Activated naive CD4-positive, alpha-beta T cell (primary cell): ENCODE measurements at regions not wholly inside any gene's neighbourhood (a gene's known extent, or its start where the extent isn't known, plus 50 kb on each side); places are given as distances from the start of the nearest gene placed in this dataset.
"Not testable (repeated sequence)": the region's sequence is repeated elsewhere in the genome, so short reads cannot be mapped to it uniquely, and the experiment has no call there.

Source experiments
- DNase-seq, 4 experiments: peaks; one replicate each; lab custom pipeline; 2025; lab: John Stamatoyannopoulos, UW

DNA sequence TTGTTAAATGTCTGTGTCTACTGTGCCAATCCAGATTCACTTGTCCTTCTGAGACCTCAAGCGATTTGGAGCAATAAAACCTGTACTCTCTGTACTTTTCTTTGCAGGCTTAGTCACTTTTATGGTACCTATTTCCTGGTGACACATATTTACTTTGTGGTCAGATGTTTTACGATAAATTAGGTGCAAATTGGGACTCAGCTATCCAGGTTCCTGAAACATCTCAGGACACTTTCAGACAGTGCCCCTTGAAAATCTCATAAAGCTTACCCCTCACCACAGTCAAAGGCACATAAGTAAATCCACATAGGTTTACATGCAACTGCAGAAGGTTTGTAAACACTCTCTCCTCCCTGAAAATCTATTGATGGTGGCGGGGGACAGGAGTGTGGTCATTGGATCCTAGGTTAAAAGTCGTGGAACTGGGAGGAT lies 438.8 kb downstream of the EFNB2 start:
- no peak for DNase-seq

GRCh38 chr13:106095919-106096318 lies 439.5 kb downstream of the EFNB2 start:
- no peak for DNase-seq

GRCh38 chr13:106095406-106095805 lies 440.1 kb downstream of the EFNB2 start:
- no peak for DNase-seq

DNA sequence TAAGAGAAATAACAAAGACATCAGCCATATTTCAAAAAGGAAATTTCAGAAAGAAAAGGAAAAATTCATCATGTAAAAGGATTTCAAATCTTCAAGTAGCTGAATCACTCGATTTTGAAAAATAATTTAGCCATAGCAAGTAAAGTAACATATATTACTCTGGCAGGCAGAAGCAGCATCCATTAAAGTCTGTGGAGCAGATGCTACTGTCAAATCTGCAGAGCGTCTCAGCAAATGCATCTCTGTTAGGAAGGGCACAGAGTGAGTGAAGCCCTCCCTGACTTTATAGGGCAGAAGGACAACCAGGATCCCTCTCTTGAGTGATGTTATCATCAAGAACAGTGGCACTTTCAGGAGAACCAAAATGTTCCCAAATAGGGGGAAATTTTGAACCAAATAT lies 445.5 kb downstream of the EFNB2 start:
- DNase-seq: no peak

- DNase-seq: no peak
Observed at GRCh38 chr13:106089261-106089980, 446.0 kb downstream of the EFNB2 start.

GRCh38 chr13:106088085-106088484 lies 447.4 kb downstream of the EFNB2 start:
- no peak for DNase-seq

DNA sequence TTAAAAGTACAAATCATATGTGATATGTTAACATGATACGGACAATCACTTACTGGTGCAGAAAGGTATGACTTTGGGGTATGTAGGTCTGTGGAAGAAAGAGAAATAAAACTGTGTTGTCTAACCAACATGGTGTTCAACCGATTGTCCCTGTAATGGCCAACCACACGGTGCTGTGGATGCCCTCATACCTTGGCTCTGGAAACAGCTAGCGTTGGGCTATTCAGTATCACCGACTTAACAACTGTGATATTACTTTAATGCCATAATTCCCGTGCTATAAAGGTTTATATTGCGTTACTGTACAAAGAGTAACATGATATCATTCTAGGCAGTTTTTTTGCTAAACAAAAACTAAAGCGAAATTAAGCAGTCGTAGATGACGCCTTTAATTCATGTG lies 448.3 kb downstream of the EFNB2 start:
- no peak for DNase-seq

DNA sequence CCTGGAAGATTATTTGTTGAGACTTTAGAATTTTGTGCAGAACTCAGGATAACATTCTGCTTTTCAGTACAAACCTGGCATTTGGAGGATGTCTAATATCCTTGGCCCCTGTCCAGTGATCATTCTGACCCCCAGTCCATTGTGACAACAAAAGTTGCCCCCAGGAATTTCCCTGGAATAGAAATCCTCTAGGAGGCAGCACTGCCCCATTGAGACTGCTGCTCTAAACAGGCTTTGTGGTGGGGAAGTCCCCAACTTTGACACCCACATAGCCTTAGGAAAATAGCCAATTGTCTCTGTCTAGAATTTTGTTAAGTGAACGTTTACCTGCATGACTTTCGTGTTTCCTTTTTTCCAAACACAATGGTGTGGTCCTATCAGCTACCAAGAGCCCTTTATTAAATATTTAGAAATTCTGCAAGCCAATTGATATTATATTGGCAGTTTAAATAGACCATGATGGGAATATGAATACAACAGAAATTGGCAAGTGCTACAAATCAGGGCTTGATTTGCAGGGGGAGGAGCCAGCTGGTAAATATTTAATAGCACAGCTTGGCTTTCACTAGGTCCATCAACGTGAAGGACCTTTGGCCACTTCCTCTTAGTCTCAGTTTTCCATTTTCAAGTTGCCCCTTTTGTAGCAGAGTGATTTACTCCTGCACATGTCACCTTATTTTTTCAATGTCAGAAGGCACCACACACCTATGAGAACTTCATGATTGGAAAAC lies 451.7 kb downstream of the EFNB2 start:
- no peak for DNase-seq

GRCh38 chr13:106081221-106081620 lies 454.2 kb downstream of the EFNB2 start:
- not testable (repeated sequence) for DNase-seq

- DNase-seq: no peak
Observed at GRCh38 chr13:106078191-106078590, 457.3 kb downstream of the EFNB2 start.

DNA sequence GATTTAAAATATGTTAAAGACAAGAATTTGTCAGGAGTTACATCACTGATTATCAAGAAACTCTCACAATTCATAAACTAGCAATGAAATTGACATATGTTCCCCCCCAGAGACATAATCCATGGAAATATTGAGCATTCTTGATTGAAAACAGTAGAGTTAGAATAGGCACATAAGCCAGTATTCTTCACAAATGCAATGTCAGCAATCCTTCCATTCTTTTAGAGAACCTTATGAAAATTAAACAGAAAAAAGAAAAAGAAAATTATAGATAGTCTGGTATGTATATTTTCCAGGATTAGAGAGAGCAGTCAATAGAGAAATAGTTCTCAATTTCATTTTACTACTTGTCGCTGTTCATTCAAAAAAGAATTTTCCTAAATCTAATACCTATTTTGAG lies 458.4 kb downstream of the EFNB2 start:
- DNase-seq: no peak

DNA sequence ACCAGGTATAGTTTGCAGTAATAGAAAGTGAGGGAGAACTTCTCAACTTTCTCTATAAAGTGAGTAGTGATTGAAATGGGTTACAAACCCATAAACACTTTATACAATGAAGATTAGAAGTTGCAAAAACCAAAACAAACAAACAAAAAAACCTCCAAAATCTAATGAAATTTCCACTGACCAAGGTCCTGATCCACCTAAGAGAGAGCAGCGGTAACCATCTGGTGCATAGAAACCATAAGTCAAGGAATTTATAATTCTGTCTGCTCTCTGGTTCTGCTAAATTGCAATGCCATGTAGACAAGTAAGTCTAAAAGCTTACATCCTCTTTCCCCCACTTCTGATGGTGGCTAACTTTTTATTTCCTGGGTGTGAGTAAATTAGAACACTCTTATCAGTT lies 463.4 kb downstream of the EFNB2 start:
- DNase-seq: no peak

GRCh38 chr13:106063591-106064313 lies 471.7 kb downstream of the EFNB2 start:
- DNase-seq: no peak

DNA sequence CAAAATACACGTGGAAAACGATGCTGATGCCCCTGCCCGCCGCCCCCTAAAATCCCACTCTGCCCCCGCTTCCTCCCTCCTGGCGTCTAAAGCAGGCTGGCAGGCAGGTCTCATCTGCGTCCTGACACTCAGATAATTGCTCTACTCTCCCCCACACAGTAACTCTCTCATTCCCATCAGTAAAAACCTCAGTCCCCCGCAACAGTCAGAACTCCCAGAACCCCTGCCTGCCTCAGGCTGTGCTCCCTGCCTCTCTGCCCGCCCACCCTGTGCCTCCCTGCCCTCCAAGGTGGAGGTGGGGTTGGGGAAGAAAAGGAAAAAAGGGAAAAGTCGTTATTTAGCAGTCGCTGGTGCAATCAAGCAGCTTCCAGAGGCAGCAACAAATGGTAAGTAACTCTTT lies 473.7 kb downstream of the EFNB2 start:
- DNase-seq: no peak

DNA sequence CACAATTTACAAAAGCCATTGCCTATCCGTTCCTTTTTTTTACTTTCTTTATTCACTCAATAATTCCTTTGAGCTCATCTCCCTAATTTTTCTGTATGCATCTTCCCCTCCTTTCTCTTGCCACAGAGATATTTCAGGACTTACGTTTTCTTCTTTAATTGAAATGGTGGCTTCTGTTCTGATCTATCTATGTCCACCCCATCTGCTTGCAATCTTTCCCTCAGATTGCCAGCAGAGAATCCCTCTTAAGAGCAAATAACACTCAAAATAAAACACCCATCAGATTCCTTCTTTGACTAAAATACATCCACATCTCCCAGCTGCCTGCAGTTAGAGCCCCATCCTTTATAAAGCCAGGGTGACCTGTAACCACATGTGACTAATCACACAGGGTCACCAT lies 478.6 kb downstream of the EFNB2 start:
- DNase-seq: no peak

DNA sequence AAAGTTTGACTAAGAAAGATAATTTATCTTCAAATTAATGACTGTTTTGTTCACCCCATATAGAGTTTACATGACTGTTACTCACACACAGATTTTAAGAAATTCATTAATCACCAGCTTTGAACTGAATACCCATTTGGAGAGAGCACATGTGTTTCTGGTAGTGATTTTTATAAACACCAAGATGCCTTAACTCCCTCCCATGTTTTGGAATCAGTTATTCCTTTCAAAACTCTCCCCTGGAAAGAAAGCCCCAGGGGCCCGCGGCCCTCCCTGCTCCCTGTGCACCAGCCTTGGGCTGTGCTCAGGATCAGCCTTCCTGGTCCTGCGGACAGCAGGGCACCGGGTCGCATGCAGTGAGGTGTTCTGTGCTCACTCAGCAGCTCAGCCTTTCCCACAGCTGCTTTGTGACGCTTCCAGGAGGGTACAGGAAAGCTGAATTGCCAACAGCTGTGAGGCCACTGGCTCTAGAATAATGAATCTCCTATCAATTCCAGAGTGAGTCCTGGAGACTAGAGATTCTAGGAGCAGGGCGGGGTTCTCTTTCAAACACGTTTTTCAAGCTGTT lies 483.2 kb downstream of the EFNB2 start:
- no peak for DNase-seq

DNA sequence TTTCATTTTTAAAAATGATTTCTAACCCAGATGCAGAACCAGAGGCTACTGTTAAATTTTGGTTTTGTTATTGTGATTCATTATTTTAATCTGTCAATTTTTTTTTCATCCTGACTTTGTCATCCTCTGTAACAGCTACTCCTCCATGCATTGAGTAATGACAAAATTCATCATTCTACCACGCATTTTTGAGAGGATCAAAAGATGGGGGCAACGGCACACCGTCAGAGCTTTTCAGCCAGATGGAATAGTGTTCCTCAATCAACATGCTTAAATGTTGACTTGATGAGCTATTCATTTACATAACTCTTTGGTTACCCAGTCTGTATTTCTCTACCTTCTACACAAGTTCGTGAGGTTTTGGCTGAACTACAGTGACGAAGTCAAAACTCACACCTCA lies 486.3 kb downstream of the EFNB2 start:
- no peak for DNase-seq

DNA sequence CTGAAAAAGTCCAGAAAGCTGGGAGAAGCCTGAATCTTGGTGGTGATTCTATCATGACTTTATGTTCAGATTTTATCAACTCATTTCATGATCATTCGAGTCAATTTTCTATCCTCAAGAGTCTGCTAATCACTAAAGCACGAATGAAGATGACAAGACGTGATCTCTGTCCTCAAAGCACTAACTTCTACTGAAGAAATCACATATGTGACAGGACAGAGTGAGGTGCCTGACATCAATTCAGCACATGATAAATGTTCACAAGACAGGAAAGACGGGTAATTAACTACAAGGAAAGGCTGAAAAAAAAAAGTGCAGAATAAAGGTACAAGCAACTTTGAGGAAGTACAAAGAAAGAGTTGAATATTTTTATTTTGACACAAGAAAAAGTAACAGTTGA lies 487.1 kb downstream of the EFNB2 start:
- no peak for DNase-seq

DNA sequence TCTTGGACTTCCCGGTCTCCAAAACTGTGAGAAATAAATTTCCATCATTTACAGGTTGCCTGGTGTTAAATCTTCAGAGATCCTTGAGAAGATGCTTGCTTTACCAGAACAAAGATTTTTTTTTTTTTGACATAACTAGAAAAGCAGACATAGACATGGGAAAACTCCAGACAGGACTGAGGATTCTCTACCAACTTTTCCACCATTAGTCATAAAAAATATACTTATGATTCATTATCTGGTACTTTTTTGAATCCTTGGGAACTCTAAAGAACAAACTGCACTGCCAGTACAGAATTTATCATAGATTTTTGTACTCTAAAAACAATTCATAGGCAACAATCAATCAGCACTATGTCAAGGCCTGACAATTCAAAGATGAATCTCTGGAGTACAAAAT lies 487.6 kb downstream of the EFNB2 start:
- no peak for DNase-seq

DNA sequence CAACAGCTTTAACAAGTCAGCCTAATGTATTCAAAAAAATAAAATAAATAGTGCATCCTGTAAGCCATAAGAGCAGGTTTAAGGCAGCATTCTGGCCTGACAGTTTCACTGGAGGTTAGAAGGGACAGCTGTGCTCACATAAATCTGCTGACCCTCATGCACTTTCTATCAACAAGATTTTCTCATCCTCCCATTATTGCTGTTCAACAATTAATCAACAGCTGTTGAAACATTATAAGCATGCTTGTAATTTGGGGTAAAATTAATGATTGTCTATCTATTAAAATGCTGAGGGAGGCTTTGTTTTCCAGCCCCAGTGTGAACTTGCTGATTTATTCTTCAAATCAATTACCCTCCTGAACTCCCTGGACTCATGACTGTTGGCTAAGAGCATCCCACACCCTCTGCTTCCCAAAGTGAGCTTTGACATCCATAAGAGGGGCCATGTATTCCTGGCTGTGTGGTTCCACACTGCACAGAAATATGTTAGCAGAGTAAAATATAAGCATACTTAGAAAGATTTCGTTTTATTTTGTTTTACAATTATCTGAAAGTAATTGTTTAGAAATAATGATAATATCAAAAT lies 492.4 kb downstream of the EFNB2 start:
- no peak for DNase-seq

DNA sequence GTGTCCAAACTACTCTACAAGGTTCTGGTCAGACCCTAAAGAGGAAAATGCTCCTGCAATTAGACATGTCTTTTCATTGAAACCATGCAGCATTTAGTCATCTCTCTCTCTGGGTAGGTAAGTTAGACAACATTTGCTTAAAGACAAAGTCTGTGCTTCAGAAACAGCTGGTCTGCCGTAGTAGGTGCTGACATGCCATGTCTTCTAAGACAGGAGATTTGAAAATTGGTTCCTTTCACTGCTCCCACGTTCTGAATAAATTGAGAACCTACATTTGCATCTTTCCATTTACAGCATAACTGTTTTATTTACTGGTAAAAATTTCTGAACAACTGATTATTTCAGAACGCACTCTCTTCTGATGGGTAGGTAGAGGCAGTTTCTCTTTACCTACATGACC lies 494.0 kb downstream of the EFNB2 start:
- no peak for DNase-seq

DNA sequence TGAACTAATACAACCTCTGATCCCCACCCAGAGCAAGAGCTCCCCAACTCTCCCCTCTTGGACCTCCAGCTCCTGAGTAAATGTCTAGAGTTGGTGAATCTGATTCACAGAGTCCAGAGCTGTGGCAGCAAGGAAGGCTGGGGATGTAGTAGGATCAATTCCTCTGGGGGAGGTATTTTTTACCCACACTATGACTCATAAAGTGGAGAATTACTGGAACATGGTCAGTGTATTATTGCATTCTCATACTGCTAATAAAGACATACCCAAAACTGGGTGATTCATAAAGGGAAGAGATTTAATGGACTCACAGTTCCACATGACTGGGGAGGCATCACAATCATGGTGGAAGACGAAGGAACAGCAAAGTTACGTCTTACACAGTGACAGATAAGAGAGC lies 496.7 kb downstream of the EFNB2 start:
- DNase-seq: no peak
